GM12872 (cell line): ENCODE measurements at regions not wholly inside any gene's neighbourhood (a gene's known extent, or its start where the extent isn't known, plus 50 kb on each side); places are given as distances from the start of the nearest gene placed in this dataset.

Experiments used
- CTCF ChIP-seq: IDR thresholded peaks from 3 replicates; pipeline ENCODE4 v1.5.1; 2011; ENCODE audit warnings: low read depth, mild to moderate bottlenecking, low read length, moderate library complexity; ENCODE audit not compliant: insufficient read depth

- TF ChIP-seq CTCF: no peak
Observed at GRCh38 chr1:113223040-113223439, 150.0 kb downstream of the LRIG2 start.

DNA sequence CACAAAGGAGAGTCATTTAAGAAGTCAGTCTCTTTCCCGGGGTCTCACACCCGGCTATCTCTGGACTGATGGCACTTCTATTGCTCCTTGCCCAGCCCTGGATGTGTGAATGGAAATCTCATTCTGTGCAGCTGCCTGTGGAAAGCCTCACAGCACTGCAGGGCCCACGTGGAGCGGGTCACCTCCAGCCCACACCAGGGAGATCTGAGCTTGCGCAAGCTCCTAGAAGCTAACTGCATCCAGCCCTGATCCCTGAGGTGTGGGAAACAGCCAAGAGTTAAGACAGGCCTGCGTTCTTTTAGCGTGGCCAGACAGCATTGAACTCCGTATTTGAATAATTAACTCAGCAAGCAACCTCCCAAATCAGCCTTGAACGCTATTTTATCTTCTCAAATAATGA lies 150.5 kb downstream of the LRIG2 start:
- no peak for TF ChIP-seq CTCF

- no peak for TF ChIP-seq CTCF
Observed at GRCh38 chr1:113226148-113226547, 153.2 kb downstream of the LRIG2 start.

GRCh38 chr1:113231866-113232265 lies 158.4 kb upstream of the MAGI3 start:
- TF ChIP-seq CTCF: no peak

GRCh38 chr1:113233441-113233840 lies 156.9 kb upstream of the MAGI3 start:
- TF ChIP-seq CTCF: no peak

- TF ChIP-seq CTCF: no peak
Observed at GRCh38 chr1:113241237-113241636, 149.1 kb upstream of the MAGI3 start.

DNA sequence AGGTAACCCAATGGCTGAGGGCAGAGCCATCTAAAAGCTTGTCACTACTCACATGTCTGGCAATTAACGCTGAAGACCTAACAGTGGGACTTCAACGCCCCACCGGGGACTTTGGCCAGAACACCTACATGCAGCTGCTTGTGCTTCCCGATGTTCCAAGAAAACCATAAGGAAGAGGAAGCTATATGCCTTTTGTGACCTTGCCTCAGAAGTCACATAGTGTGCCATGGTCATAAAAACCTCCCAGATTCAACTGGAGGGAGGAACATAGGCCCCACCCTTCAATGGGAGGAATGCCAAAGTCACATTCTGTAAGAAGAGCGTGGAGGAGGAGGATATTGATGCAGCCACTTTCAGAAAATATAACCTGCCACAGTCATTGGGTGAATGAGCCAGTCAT lies 147.8 kb upstream of the MAGI3 start:
- TF ChIP-seq CTCF: no peak

- TF ChIP-seq CTCF: no peak
Observed at GRCh38 chr1:113243529-113243928, 146.8 kb upstream of the MAGI3 start.
